ENCODE measurements at regions not wholly inside any gene's neighbourhood (a gene's known extent, or its start where the extent isn't known, plus 50 kb on each side); places are given as distances from the start of the nearest gene placed in this dataset.
"Not testable (repeated sequence)": the region's sequence is repeated elsewhere in the genome, so short reads cannot be mapped to it uniquely, and the experiment has no call there.

GRCh38 chr18:38747153-38747552, 1181.6 kb upstream of the CELF4 start:
- peaks cover 21% of the 10 kb centered on the region for H3K9me3 Mint-ChIP-seq
- H3K27ac Mint-ChIP-seq, result no peak overlapping the region
- H3K4me1 Mint-ChIP-seq (ENCODE audit: low read depth), result no peaks in the 10 kb centered on the region
- H3K36me3 Mint-ChIP-seq (ENCODE audit: low read depth), result no peaks in the 10 kb centered on the region
- intact Hi-C loops (cut with micrococcal nuclease), result no loop called here
- H3K27me3 Mint-ChIP-seq, result no peaks in the 10 kb centered on the region
- H3K4me3 Mint-ChIP-seq, result no peak overlapping the region

DNA sequence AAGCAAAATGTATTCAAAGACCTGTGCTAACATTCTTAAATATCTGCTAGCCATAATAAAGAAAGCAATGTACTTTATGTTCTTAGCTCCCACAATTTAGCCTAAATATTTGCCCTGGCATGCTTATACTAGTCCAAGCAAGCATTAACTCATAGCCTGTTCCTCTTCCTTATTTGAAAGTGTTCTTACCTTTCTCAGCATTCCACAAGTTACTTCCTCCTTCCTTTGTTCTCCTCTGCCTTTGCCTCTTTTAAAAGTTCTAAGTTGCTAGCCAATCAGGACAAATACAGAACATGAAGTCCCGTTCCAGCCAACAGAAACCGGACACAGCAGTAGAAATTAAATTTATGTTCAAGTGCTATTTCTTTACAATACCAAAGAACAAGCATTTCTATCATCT, 1154.6 kb upstream of the CELF4 start:
- intact Hi-C loops (cut with micrococcal nuclease); H3K27ac Mint-ChIP-seq; H3K4me1 Mint-ChIP-seq (ENCODE audit: low read depth); H3K4me3 Mint-ChIP-seq; H3K36me3 Mint-ChIP-seq (ENCODE audit: low read depth); H3K27me3 Mint-ChIP-seq: not testable (repeated sequence)
- H3K9me3 Mint-ChIP-seq, result peaks cover 37% of the 10 kb centered on the region

GRCh38 chr18:38718365-38718901, 1152.8 kb upstream of the CELF4 start:
- no peak overlapping the region for H3K27ac Mint-ChIP-seq
- H3K27me3 Mint-ChIP-seq, result no peaks in the 10 kb centered on the region
- H3K4me3 Mint-ChIP-seq, result no peak overlapping the region
- peaks cover 48% of the 10 kb centered on the region for H3K9me3 Mint-ChIP-seq
- intact Hi-C loops (cut with micrococcal nuclease), result no loop called here
- H3K4me1 Mint-ChIP-seq (ENCODE audit: low read depth), result no peaks in the 10 kb centered on the region
- H3K36me3 Mint-ChIP-seq (ENCODE audit: low read depth), result no peaks in the 10 kb centered on the region

- Mint-ChIP-seq H3K4me3 (no peak overlapping the region), H3K36me3 (ENCODE audit: low read depth) (no peaks in the 10 kb centered on the region), H3K9me3 (peaks cover 49% of the 10 kb centered on the region), H3K4me1 (ENCODE audit: low read depth) (no peaks in the 10 kb centered on the region), H3K27me3 (no peaks in the 10 kb centered on the region), H3K27ac (no peak overlapping the region)
- intact Hi-C loops (cut with micrococcal nuclease), result no loop called here
Observed at GRCh38 chr18:38709122-38709521, 1143.5 kb upstream of the CELF4 start.

DNA sequence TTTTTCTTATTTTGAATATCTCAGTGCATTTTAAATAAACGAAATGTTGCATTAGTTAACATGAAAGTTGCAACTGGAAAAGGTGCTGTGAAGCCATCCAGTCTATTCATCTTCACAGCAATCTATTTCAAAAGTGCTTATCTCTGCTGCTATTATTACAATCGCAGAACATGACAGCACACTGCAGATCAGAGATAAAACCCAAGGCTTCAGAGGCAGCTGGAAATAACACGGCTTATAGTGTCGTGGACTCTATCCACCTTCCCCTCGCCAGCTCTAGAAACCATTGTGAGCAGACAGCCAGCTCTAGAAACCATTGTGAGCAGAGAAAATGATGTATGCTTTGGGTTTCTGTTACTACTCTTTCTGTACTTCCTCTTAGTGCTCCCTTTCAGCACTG, 1140.8 kb upstream of the CELF4 start:
- no peaks in the 10 kb centered on the region for H3K36me3 Mint-ChIP-seq (ENCODE audit: low read depth)

DNA sequence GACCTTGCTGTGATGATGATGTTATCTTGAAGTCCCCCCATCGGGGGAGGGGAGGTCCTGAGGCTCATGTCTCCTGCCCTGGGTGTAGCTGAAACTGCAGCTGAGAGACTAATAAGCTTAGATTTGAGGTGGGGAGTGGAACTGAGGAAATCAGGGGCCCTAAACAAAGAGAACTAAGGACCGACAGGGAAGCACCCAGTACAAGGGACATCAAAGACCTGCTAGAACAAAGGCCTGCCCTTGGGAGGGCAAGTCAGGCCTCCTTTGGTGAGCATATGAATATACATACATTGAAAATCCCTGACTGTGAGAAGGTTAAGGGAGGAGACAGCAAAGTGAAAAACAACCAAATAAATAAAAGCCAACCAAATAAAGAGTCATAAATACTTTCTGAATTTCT, 1132.5 kb upstream of the CELF4 start:
- peaks cover 7% of the 10 kb centered on the region for H3K9me3 Mint-ChIP-seq
- H3K36me3 Mint-ChIP-seq (ENCODE audit: low read depth), result no peaks in the 10 kb centered on the region
- no peaks in the 10 kb centered on the region for H3K4me1 Mint-ChIP-seq (ENCODE audit: low read depth)
- H3K27me3 Mint-ChIP-seq, result no peaks in the 10 kb centered on the region
- H3K4me3 Mint-ChIP-seq, result no peak overlapping the region
- intact Hi-C loops (cut with micrococcal nuclease), result no loop called here
- H3K27ac Mint-ChIP-seq, result no peak overlapping the region

More for the DNA sequence above, 1140.8 kb upstream of the CELF4 start:
- Mint-ChIP-seq H3K27me3 (no peaks in the 10 kb centered on the region), H3K9me3 (peaks cover 41% of the 10 kb centered on the region), H3K4me3 (no peak overlapping the region), H3K27ac (no peak overlapping the region), H3K4me1 (ENCODE audit: low read depth) (no peaks in the 10 kb centered on the region)
- intact Hi-C loops (cut with micrococcal nuclease), result no loop called here

DNA sequence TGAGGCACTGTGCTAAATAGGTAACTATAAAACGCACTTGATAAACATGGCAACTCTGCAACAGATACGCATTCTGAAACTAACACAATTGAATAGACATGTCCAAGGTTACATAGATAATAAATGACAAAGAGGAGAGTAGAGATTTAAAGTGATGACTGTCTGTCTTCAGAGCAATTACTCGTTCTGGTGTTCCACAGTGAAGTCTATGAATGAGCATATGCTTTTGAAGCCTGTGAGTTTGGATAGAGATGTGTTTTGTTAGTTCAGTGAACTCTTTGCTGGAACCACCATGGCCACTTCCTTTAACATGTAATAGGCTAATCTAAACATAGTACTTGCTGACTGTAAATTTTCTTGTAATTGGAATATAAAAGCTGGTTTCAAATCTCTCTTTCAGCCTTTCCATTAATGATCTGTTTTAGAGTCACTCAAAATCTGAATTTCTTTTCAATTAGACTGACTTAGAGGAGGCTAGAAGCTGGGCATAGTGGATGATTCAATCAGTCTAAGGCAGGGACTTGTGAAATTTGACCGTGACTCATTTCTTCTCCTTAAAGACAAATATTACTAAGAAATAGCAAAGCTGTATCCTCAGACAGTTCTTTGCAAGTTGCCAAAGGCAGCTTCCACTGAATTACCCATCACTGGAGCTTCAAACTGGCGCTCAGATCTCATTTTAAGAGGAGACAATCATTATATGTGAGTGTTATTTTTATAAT, 1130.1 kb upstream of the CELF4 start:
- Mint-ChIP-seq H3K27ac (no peak overlapping the region), H3K4me1 (ENCODE audit: low read depth) (no peaks in the 10 kb centered on the region), H3K4me3 (no peak overlapping the region), H3K27me3 (no peaks in the 10 kb centered on the region), H3K9me3 (peaks cover 7% of the 10 kb centered on the region), H3K36me3 (ENCODE audit: low read depth) (no peaks in the 10 kb centered on the region)
- intact Hi-C loops (cut with micrococcal nuclease), result no loop called here

DNA sequence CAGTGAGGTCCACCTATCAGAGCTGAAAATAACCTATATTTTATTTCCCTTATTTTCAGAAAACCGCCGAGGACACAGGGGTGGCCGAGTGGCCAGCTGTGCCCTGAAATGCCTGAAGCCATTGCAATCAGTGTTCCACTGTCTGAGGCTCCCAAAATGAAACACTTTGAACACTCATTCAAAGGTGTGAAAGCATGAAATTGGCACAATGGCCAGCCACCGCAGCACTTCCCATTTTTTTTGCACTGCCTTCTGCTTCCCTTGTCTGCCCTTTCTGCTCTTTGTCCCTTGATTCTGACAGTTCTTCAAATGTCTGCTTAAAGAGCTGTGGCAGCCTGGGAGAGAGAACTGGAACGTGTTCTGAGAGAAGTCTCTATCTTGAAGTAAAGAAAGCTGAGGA, 1127.5 kb upstream of the CELF4 start:
- no peaks in the 10 kb centered on the region for H3K27me3 Mint-ChIP-seq
- H3K9me3 Mint-ChIP-seq, result no peaks in the 10 kb centered on the region
- no peak overlapping the region for H3K27ac Mint-ChIP-seq
- H3K36me3 Mint-ChIP-seq (ENCODE audit: low read depth), result no peaks in the 10 kb centered on the region
- H3K4me1 Mint-ChIP-seq (ENCODE audit: low read depth), result no peaks in the 10 kb centered on the region
- intact Hi-C loops (cut with micrococcal nuclease), result no loop called here
- H3K4me3 Mint-ChIP-seq, result no peak overlapping the region

- Mint-ChIP-seq H3K36me3 (ENCODE audit: low read depth) (no peaks in the 10 kb centered on the region), H3K9me3 (no peaks in the 10 kb centered on the region), H3K4me1 (ENCODE audit: low read depth) (no peaks in the 10 kb centered on the region), H3K27me3 (no peaks in the 10 kb centered on the region), H3K27ac (no peak overlapping the region), H3K4me3 (no peak overlapping the region)
- intact Hi-C loops (cut with micrococcal nuclease), result no loop called here
Observed at GRCh38 chr18:38690626-38691025, 1125.0 kb upstream of the CELF4 start.

DNA sequence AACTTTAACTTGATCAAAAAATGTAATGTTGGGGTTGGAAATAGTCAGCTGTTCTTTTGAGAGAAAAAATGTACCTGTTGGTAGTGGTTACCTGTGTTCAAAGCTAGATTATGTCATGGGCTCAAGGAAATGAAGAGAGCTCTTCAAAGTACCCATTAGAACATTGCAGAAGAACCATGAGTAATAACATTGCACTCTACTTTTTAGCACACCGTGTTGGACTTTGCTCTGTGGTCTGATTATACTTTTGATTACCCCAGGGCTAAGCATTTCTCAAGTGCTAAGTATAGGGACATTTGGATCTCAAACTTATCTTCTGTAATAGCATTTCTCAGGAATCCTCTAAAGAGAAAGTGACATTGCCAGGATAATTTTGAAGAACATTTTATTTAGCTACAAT, 1122.8 kb upstream of the CELF4 start:
- Mint-ChIP-seq H3K4me1 (ENCODE audit: low read depth) (no peaks in the 10 kb centered on the region), H3K4me3 (no peak overlapping the region), H3K27ac (no peak overlapping the region), H3K27me3 (no peaks in the 10 kb centered on the region), H3K36me3 (ENCODE audit: low read depth) (no peaks in the 10 kb centered on the region), H3K9me3 (no peaks in the 10 kb centered on the region)
- intact Hi-C loops (cut with micrococcal nuclease), result no loop called here

DNA sequence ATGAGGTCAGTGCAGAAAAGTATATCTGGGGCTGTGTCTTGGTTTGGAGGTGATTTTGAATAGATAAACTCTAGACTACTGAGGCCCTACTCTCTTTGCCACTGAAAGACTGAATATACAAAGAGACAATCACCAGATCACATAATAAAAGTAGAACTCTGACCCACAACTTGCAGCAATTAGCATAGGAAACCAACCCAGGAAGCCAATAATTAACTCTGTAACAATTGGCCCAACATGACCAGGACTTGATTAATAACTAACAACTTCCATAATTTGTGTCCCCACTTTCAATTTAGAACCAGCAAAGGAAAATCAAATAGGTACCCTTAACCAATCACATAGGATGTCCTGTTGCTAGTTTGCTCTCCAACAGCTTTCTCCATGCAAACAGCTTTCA, 1104.9 kb upstream of the CELF4 start:
- no peaks in the 10 kb centered on the region for H3K4me1 Mint-ChIP-seq (ENCODE audit: low read depth)

GRCh38 chr18:38664929-38665328, 1099.3 kb upstream of the CELF4 start:
- Mint-ChIP-seq H3K4me1 (ENCODE audit: low read depth) (no peaks in the 10 kb centered on the region), H3K4me3 (no peak overlapping the region), H3K27me3 (no peaks in the 10 kb centered on the region), H3K27ac (no peak overlapping the region), H3K9me3 (peaks cover 40% of the 10 kb centered on the region), H3K36me3 (ENCODE audit: low read depth) (no peaks in the 10 kb centered on the region)
- intact Hi-C loops (cut with micrococcal nuclease), result no loop called here

More for the DNA sequence above, 1104.9 kb upstream of the CELF4 start:
- H3K36me3 Mint-ChIP-seq (ENCODE audit: low read depth), result no peaks in the 10 kb centered on the region
- no peaks in the 10 kb centered on the region for H3K27me3 Mint-ChIP-seq
- peaks cover 58% of the 10 kb centered on the region for H3K9me3 Mint-ChIP-seq
- intact Hi-C loops (cut with micrococcal nuclease), result no loop called here
- H3K4me3 Mint-ChIP-seq, result no peak overlapping the region
- H3K27ac Mint-ChIP-seq, result no peak overlapping the region

GRCh38 chr18:38663682-38664081, 1098.1 kb upstream of the CELF4 start:
- Mint-ChIP-seq H3K4me1 (ENCODE audit: low read depth) (no peaks in the 10 kb centered on the region), H3K36me3 (ENCODE audit: low read depth) (no peaks in the 10 kb centered on the region), H3K4me3 (no peak overlapping the region), H3K9me3 (peaks cover 35% of the 10 kb centered on the region), H3K27me3 (no peaks in the 10 kb centered on the region), H3K27ac (no peak overlapping the region)
- intact Hi-C loops (cut with micrococcal nuclease), result no loop called here

GRCh38 chr18:38663270-38663669, 1097.7 kb upstream of the CELF4 start:
- intact Hi-C loops (cut with micrococcal nuclease), result no loop called here

GRCh38 chr18:38654946-38655345, 1089.3 kb upstream of the CELF4 start:
- no peak overlapping the region for H3K4me3 Mint-ChIP-seq
- peaks cover 19% of the 10 kb centered on the region for H3K9me3 Mint-ChIP-seq
- intact Hi-C loops (cut with micrococcal nuclease), result no loop called here
- no peaks in the 10 kb centered on the region for H3K27me3 Mint-ChIP-seq
- no peaks in the 10 kb centered on the region for H3K4me1 Mint-ChIP-seq (ENCODE audit: low read depth)
- no peak overlapping the region for H3K27ac Mint-ChIP-seq
- H3K36me3 Mint-ChIP-seq (ENCODE audit: low read depth), result no peaks in the 10 kb centered on the region

More at GRCh38 chr18:38663270-38663669, 1097.7 kb upstream of the CELF4 start:
- Mint-ChIP-seq H3K27me3 (no peaks in the 10 kb centered on the region), H3K4me1 (ENCODE audit: low read depth) (no peaks in the 10 kb centered on the region), H3K36me3 (ENCODE audit: low read depth) (no peaks in the 10 kb centered on the region), H3K4me3 (no peak overlapping the region), H3K9me3 (peaks cover 31% of the 10 kb centered on the region), H3K27ac (no peak overlapping the region)

All from dendritic cell treated with granulocyte-macrophage colony-stimulating factor and Interleukin-4, amounts not matched to agents 40 ng/mL and 50 ng/mL, for 4 days (primary cell).